HT-29 (cell line): ENCODE measurements at regions not wholly inside any gene's neighbourhood (a gene's known extent, or its start where the extent isn't known, plus 50 kb on each side); places are given as distances from the start of the nearest gene placed in this dataset. TPM values are rescaled to one million over a fixed set of nuclear protein-coding genes. Genes with fewer than 3 reads are reported as not detected.

Experiments
- DNase-seq: peaks from one replicate; pipeline ENCODE4 v3.0.0-alpha.2; 2015; ENCODE audit warnings: low spot score
- small RNA-seq: library from RNA; depleted of rRNA; stranded (forward); fragments of <200 nt; gene quantifications from one replicate; pipeline ENCODE3, GENCODE V24; 2014

- peak; percentile 6 for DNase-seq
Observed at GRCh38 chr4:56086561-56086960, 137.8 kb downstream of the CEP135 start.

DNA sequence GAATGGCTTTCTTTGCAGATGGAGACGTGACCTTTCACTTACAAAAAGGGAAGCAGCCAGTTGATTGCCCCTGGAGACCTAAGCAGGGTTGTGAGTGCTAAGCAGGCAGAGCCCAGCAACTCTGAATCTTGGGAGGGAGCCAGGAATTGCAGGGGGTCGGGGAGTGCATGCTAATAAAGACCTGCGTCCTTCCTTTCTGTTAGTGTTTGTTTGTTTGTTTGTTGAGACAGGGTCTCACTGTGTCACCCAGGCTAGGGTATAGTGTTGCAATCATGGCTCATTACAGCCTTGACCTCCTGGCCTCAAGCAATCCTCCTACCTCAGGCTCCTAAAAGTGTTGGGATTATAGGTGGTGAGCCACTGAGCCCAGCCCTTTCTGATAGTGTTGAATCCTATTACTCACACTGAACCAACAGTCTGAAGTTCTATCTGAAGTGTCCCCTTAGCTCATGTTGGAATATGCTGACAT is 137.4 kb downstream of the CEP135 start:
- no peak for DNase-seq

GRCh38 chr4:56085275-56085674 is 136.5 kb downstream of the CEP135 start:
- DNase-seq, result no peak

DNA sequence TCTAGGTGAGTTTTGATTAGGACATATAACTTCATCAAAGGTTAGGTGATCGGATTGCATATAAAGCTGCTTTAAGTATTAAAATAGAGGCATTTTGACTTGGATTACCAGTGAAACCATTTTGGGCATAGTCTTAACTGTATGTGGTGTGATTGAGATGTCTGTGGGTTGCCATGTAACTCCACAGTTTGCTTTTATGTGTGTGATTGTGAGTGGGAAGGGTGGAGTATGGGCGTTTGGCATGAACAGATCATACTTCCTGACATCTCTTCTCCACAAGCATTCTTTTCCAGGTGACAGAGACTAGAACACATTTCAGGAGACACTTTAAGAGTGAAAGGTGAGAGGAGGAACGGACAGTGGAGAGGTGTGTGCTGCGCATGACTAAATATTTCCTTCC is 136.1 kb downstream of the CEP135 start:
- no peak for DNase-seq

Small RNAs in the stretch of these regions (small RNA-seq; reads per million reads assigned to genes)
- gene RNA5SP161, result not detected
